HFFc6 (cell line): ENCODE measurements at regions not wholly inside any gene's neighbourhood (a gene's known extent, or its start where the extent isn't known, plus 50 kb on each side); places are given as distances from the start of the nearest gene placed in this dataset.

Experiments
- DNase-seq: peaks from one replicate; pipeline ENCODE4 v3.0.0-alpha.2; 2018
- H3K27ac Mint-ChIP-seq: 2 replicates; pipeline ENCODE4 v1.8.0; 2020; ENCODE audit warnings: mild to moderate bottlenecking, mixed read lengths
- H3K27me3 Mint-ChIP-seq: 2 replicates; pipeline ENCODE4 v1.8.0; 2021; ENCODE audit warnings: mild to moderate bottlenecking, moderate library complexity, mixed read lengths; ENCODE audit not compliant: insufficient read depth
- H3K36me3 Mint-ChIP-seq: 2 replicates; pipeline ENCODE4 v1.8.0; 2021; ENCODE audit warnings: low read depth, mixed read lengths
- H3K4me1 Mint-ChIP-seq: 2 replicates; pipeline ENCODE4 v1.8.0; 2020; ENCODE audit warnings: low read depth, mixed read lengths
- H3K4me3 Mint-ChIP-seq: 2 replicates; pipeline ENCODE4 v1.8.0; 2020; ENCODE audit warnings: mild to moderate bottlenecking, moderate library complexity, mixed read lengths
- H3K9me3 Mint-ChIP-seq: 2 replicates; pipeline ENCODE4 v1.8.0; 2020; ENCODE audit warnings: mild to moderate bottlenecking, mixed read lengths
- TF ChIP-seq, protein P1 (sequence below): fragments of 200-600 bp; sonication (generic); IDR thresholded peaks from 2 replicates; pipeline ENCODE4 v1.5.0; 2021; ENCODE audit warnings: antibody characterized with exemption, mild to moderate bottlenecking

DNA sequence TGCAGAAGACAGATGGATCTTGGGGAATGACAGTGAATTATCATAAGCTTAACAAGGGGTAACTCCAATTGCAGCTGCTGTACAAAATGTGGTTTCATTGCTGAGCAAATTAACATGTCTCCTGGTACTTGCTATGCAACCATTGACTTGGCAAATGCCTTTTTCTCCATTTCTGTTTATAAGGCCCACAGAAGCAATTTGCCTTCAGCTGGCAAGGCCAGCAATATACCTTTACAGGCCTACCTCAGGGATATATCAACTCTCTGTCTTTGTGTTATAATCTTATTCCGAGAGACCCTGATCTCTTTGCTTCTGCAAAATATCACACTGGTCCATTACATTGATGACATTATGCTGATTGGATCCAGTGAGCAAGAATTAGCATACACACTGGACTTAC is 52.7 kb upstream of the KIAA0040 start:
- Mint-ChIP-seq H3K36me3 (no peaks in the 10 kb centered on the region), H3K27ac (no peak overlapping the region), H3K4me3 (no peak overlapping the region), H3K27me3 (no peaks in the 10 kb centered on the region), H3K4me1 (no peaks in the 10 kb centered on the region), H3K9me3 (peaks cover 61% of the 10 kb centered on the region)
- no peak for DNase-seq
- TF ChIP-seq, protein P1, sequence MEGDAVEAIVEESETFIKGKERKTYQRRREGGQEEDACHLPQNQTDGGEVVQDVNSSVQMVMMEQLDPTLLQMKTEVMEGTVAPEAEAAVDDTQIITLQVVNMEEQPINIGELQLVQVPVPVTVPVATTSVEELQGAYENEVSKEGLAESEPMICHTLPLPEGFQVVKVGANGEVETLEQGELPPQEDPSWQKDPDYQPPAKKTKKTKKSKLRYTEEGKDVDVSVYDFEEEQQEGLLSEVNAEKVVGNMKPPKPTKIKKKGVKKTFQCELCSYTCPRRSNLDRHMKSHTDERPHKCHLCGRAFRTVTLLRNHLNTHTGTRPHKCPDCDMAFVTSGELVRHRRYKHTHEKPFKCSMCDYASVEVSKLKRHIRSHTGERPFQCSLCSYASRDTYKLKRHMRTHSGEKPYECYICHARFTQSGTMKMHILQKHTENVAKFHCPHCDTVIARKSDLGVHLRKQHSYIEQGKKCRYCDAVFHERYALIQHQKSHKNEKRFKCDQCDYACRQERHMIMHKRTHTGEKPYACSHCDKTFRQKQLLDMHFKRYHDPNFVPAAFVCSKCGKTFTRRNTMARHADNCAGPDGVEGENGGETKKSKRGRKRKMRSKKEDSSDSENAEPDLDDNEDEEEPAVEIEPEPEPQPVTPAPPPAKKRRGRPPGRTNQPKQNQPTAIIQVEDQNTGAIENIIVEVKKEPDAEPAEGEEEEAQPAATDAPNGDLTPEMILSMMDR = no peak

- TF ChIP-seq, protein P1 = no peak
- no peaks in the 10 kb centered on the region for H3K4me1 Mint-ChIP-seq
- H3K27me3 Mint-ChIP-seq = no peaks in the 10 kb centered on the region
- no peak for DNase-seq
- H3K36me3 Mint-ChIP-seq = no peaks in the 10 kb centered on the region
- H3K27ac Mint-ChIP-seq = no peak overlapping the region
- peaks cover 55% of the 10 kb centered on the region for H3K9me3 Mint-ChIP-seq
- no peak overlapping the region for H3K4me3 Mint-ChIP-seq
Observed at GRCh38 chr1:175244206-175244605, 51.6 kb upstream of the KIAA0040 start.
